Chondrocyte (in vitro differentiated cells): ENCODE measurements at regions not wholly inside any gene's neighbourhood (a gene's known extent, or its start where the extent isn't known, plus 50 kb on each side); places are given as distances from the start of the nearest gene placed in this dataset.

Experiments used
- DNase-seq: peaks from one replicate; pipeline ENCODE4 v3.0.0; 2021; ENCODE audit warnings: mixed read lengths, low spot score
- H3K27ac Mint-ChIP-seq: one replicate; pipeline ENCODE4 v1.8.0; 2021; ENCODE audit warnings: mild to moderate bottlenecking, moderate library complexity, mixed read lengths; ENCODE audit not compliant: unreplicated experiment
- H3K27me3 Mint-ChIP-seq: 2 replicates; pipeline ENCODE4 v1.8.0; 2021; ENCODE audit warnings: low read depth, mixed read lengths
- H3K36me3 Mint-ChIP-seq: 2 replicates; pipeline ENCODE4 v1.8.0; 2021; ENCODE audit warnings: low read depth, mixed read lengths
- H3K4me1 Mint-ChIP-seq: 2 replicates; pipeline ENCODE4 v1.8.0; 2021; ENCODE audit warnings: low read depth, mild to moderate bottlenecking, mixed read lengths
- H3K4me3 Mint-ChIP-seq: one replicate; pipeline ENCODE4 v1.8.0; 2021; ENCODE audit warnings: mild to moderate bottlenecking, moderate library complexity, mixed read lengths; ENCODE audit not compliant: unreplicated experiment
- H3K9me3 Mint-ChIP-seq: 2 replicates; pipeline ENCODE4 v1.8.0; 2021; ENCODE audit warnings: low read depth, mixed read lengths
- CTCF ChIP-seq: fragments of 200-600 bp; sonication (generic); IDR thresholded peaks from 2 replicates; pipeline ENCODE4 v1.5.0; 2021; ENCODE audit warnings: antibody characterized with exemption, mild to moderate bottlenecking, moderate library complexity

GRCh38 chr2:16002144-16002543, 61.8 kb downstream of the MYCN start:
- Mint-ChIP-seq H3K9me3 (peaks cover 6% of the 10 kb centered on the region), H3K4me1 (no peaks in the 10 kb centered on the region), H3K27ac (no peak overlapping the region), H3K27me3 (peaks cover 15% of the 10 kb centered on the region), H3K36me3 (no peaks in the 10 kb centered on the region), H3K4me3 (no peak overlapping the region)
- no peak for DNase-seq
- no peak for TF ChIP-seq CTCF

GRCh38 chr2:16000642-16001041, 60.3 kb downstream of the MYCN start:
- no peak for DNase-seq
- H3K27me3 Mint-ChIP-seq: peaks cover 15% of the 10 kb centered on the region
- H3K4me1 Mint-ChIP-seq: no peaks in the 10 kb centered on the region
- H3K27ac Mint-ChIP-seq: no peak overlapping the region
- H3K36me3 Mint-ChIP-seq: no peaks in the 10 kb centered on the region
- peaks cover 6% of the 10 kb centered on the region for H3K9me3 Mint-ChIP-seq
- no peak overlapping the region for H3K4me3 Mint-ChIP-seq
- no peak for TF ChIP-seq CTCF

DNA sequence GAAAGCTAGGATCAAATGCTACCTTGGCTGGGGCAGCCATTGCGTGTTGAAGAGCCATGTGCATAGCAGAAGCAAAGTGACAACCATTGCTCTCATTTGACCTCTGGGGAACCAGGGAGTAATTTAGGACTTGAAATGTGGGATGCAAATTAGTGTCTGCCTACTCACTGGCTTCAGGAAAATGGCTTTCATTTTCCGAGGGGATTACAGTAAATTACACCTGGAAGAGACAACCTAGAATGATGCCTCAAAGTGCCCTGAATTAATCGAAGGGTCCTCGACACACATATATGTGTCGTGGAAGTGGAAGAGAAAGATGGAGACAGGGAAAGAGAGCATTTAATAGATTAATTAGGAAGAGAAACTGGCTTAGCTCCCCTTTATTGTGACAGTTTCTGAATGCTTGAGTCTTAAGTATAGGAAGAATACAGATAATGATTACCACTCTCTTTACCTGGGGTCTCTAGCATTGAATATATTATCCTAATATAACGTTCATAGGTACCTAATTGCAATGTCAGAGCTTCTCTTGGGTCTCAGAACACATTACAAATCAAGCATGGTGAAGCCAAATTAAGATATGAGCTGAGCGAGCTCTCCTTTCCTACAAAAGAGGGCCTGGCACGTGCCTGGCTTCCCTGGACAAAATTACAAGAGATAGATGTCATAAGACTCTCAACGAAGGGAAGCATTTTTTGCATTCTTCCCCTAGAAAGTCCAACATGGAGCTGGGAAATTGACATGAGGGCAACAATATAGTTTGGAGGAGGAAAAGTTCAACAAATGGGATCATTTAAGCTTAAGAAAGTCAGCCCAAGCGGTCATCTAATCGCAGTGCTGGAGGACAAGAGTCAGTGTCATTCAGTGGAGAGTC, 59.5 kb downstream of the MYCN start:
- peaks cover 6% of the 10 kb centered on the region for H3K9me3 Mint-ChIP-seq
- H3K27me3 Mint-ChIP-seq: peaks cover 15% of the 10 kb centered on the region
- no peak for DNase-seq
- no peak for TF ChIP-seq CTCF
- no peaks in the 10 kb centered on the region for H3K4me1 Mint-ChIP-seq
- no peak overlapping the region for H3K27ac Mint-ChIP-seq
- H3K4me3 Mint-ChIP-seq: no peak overlapping the region
- H3K36me3 Mint-ChIP-seq: no peaks in the 10 kb centered on the region

DNA sequence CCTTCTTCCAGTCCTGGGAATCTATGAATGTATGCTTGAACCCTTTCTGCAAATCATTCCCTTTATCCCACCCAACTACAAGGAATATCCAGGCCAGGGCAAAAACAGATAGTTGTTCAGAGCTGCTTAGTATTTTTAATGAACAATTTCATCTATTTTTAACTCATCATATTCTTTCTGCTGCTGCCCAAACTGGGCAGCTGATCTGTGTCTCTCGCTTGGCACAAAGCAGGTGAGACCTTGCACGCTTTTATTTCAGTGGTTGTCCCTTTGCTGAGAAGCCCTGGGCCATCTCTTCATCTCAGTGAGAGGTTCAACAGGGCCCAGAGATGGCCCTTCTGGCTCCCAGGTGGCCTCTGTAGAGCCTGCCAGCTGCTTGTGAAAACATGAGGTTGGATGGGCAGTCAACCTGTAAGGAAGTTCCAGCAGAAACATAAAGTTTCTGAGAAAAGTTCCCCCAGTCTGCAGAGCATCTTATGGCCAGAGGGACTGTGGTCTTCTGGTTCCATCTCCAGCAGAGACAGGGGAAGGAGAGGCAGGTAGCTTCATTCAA, 57.5 kb downstream of the MYCN start:
- Mint-ChIP-seq H3K27ac (no peak overlapping the region), H3K36me3 (no peaks in the 10 kb centered on the region), H3K4me3 (no peak overlapping the region), H3K4me1 (no peaks in the 10 kb centered on the region), H3K9me3 (peaks cover 4% of the 10 kb centered on the region), H3K27me3 (peaks cover 9% of the 10 kb centered on the region)
- DNase-seq: no peak
- no peak for TF ChIP-seq CTCF

DNA sequence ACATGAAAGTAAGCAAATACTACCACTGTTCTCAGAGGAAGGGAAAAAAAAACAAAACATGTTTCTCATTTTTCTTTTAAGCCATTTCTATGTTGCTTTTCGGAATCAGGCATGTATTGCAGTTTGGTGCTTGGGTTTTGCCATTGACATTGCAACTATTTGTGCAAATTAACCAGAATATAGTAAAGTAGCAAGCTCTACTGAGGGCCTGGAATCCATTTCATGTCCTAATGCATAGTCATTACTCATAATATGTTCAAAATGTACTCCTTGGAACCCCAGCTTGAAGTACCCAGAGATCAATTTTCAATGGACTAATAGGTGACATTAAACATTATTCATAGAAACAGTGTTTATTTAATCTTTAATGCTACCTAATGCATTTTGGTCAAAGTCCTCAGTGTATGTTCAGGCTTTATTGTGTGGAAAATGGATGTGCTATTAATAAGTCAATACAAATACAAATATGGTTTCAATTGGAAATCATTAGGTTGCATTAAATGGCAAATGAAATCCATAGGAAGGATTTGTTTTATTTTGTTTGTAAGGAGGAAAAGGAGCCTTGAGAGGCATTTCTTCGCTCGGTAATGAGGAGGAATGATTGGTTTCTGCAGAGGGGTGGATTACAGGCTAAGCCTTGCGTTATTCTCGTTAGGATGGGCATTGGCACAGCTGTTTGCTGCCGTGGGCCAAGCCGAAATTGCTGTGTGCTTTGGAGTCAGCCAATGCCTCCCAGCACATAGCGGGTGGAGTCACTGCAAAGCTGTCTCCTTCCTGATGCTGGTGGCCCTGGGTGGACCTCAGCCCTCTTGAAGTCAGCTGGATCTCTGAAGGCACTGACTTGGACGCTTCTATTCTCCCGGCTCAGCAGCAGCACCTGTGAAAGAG, 56.4 kb downstream of the MYCN start:
- DNase-seq: no peak
- H3K4me1 Mint-ChIP-seq: no peaks in the 10 kb centered on the region
- no peak for TF ChIP-seq CTCF
- H3K27ac Mint-ChIP-seq: no peak overlapping the region
- no peak overlapping the region for H3K4me3 Mint-ChIP-seq
- no peaks in the 10 kb centered on the region for H3K9me3 Mint-ChIP-seq
- no peaks in the 10 kb centered on the region for H3K36me3 Mint-ChIP-seq
- H3K27me3 Mint-ChIP-seq: peaks cover 9% of the 10 kb centered on the region
